ENCODE measurements at regions not wholly inside any gene's neighbourhood (a gene's known extent, or its start where the extent isn't known, plus 50 kb on each side); places are given as distances from the start of the nearest gene placed in this dataset.

- TF ChIP-seq CTCF (IDR thresholded peaks at IDR 0.05; ENCODE audit: poor library complexity, severe bottlenecking): no peak
- TF ChIP-seq EZH2 (IDR thresholded peaks at IDR 0.05; ENCODE audit: borderline replicate concordance, insufficient read depth, low read length, poor library complexity, severe bottlenecking): no peak
- TF ChIP-seq REST (IDR thresholded peaks at IDR 0.05; ENCODE audit: borderline replicate concordance): no peak
- TF ChIP-seq MXI1 (conservative IDR thresholded peaks at IDR 0.05; ENCODE audit: poor library complexity, severe bottlenecking): no peak
These were observed 52.5 kb upstream of the GPR149 start for GRCh38 chr3:154482507-154482906.

All from neural cell (in vitro differentiated cells).